GM23338 (cell line): ENCODE measurements at regions not wholly inside any gene's neighbourhood (a gene's known extent, or its start where the extent isn't known, plus 50 kb on each side); places are given as distances from the start of the nearest gene placed in this dataset.

ENCODE experiments used
- ATAC-seq: fragments of 200-7000 bp; cut with Tn5 transposase; 3 replicates; pipeline ENCODE4 v1.9.1; 2020
- DNase-seq: peaks from one replicate; pipeline ENCODE4 v3.0.0-alpha.2; 2015; ENCODE audit warnings: low spot score
- H2AFZ ChIP-seq: fragments of 200-600 bp; sonication (generic); 2 replicates; pipeline ENCODE4 v1.8.0; 2016; ENCODE audit warnings: antibody characterized with exemption, mild to moderate bottlenecking, moderate library complexity
- H3F3A ChIP-seq: fragments of 200-600 bp; sonication (generic); replicated peaks from 2 replicates; pipeline ENCODE4 v1.8.0; 2017; ENCODE audit warnings: antibody characterized with exemption, mixed run types, low read depth
- H3K27ac ChIP-seq: fragments of 200-600 bp; sonication (generic); 2 replicates; pipeline ENCODE4 v1.6.1; 2016; ENCODE audit warnings: low read depth
- H3K27me3 ChIP-seq: fragments of 200-600 bp; sonication (generic); 2 replicates; pipeline ENCODE4 v1.8.0; 2016; ENCODE audit warnings: mild to moderate bottlenecking, mixed run types, moderate library complexity; ENCODE audit not compliant: insufficient read depth
- H3K36me3 ChIP-seq: fragments of 200-600 bp; sonication (generic); 2 replicates; pipeline ENCODE4 v1.8.0; 2016; ENCODE audit warnings: mild to moderate bottlenecking; ENCODE audit not compliant: insufficient read depth
- H3K4me1 ChIP-seq: fragments of 200-600 bp; sonication (generic); 2 replicates; pipeline ENCODE4 v1.8.0; 2016; ENCODE audit warnings: mild to moderate bottlenecking, moderate library complexity; ENCODE audit not compliant: insufficient read depth
- H3K4me2 ChIP-seq: fragments of 200-600 bp; sonication (generic); 2 replicates; pipeline ENCODE4 v1.7.1; 2017; ENCODE audit warnings: mixed run types
- H3K4me3 ChIP-seq: fragments of 200-600 bp; sonication (generic); 2 replicates; pipeline ENCODE4 v1.6.1; 2016; ENCODE audit warnings: mixed run types
- H3K79me2 ChIP-seq: fragments of 200-600 bp; sonication (generic); replicated peaks from 2 replicates; pipeline ENCODE4 v1.8.0; 2017; ENCODE audit warnings: mild to moderate bottlenecking; ENCODE audit not compliant: insufficient read depth
- H3K9me2 ChIP-seq: fragments of 200-600 bp; sonication (generic); 2 replicates; pipeline ENCODE4 v1.8.0; 2017; ENCODE audit not compliant: insufficient read depth
- H4K20me1 ChIP-seq: fragments of 200-600 bp; sonication (generic); replicated peaks from 2 replicates; pipeline ENCODE4 v1.8.0; 2017; ENCODE audit warnings: mild to moderate bottlenecking; ENCODE audit not compliant: insufficient read depth
- H3K27ac Mint-ChIP-seq: 2 replicates; pipeline ENCODE4 v1.8.0; 2020; ENCODE audit warnings: inconsistent platforms, mild to moderate bottlenecking, moderate library complexity, mixed read lengths
- H3K27me3 Mint-ChIP-seq: 3 replicates; pipeline ENCODE4 v1.8.0; 2022; ENCODE audit warnings: low read depth, mild to moderate bottlenecking, moderate library complexity, mixed read lengths, inconsistent platforms; ENCODE audit not compliant: insufficient read depth, poor library complexity
- H3K36me3 Mint-ChIP-seq: 3 replicates; pipeline ENCODE4 v1.8.0; 2021; ENCODE audit warnings: low read depth, mild to moderate bottlenecking, inconsistent platforms, moderate library complexity, mixed read lengths
- H3K4me1 Mint-ChIP-seq: 3 replicates; pipeline ENCODE4 v1.8.0; 2020; ENCODE audit warnings: mild to moderate bottlenecking, inconsistent platforms, mixed read lengths
- H3K4me3 Mint-ChIP-seq: 3 replicates; pipeline ENCODE4 v1.8.0; 2021; ENCODE audit warnings: moderate library complexity, mild to moderate bottlenecking, inconsistent platforms, mixed read lengths
- H3K9me3 Mint-ChIP-seq: 3 replicates; pipeline ENCODE4 v1.8.0; 2020; ENCODE audit warnings: moderate library complexity, mild to moderate bottlenecking, inconsistent platforms, mixed read lengths
- CREB1 ChIP-seq: fragments of 250-450 bp; sonication (Bioruptor Pico); IDR thresholded peaks from 2 replicates; pipeline ENCODE4 v1.5.0; 2020; ENCODE audit warnings: low read depth, mild to moderate bottlenecking, moderate library complexity
- EZH2 ChIP-seq: fragments of 200-600 bp; sonication (generic); IDR thresholded peaks from one replicate; pipeline ENCODE4 v1.8.0; 2017; ENCODE audit warnings: antibody characterized with exemption, mild to moderate bottlenecking, low read depth; ENCODE audit not compliant: unreplicated experiment
- JUNB ChIP-seq: IDR thresholded peaks from one replicate; pipeline ENCODE4 v1.6.1; 2016; ENCODE audit warnings: antibody characterized with exemption; ENCODE audit not compliant: unreplicated experiment
- NANOG ChIP-seq: IDR thresholded peaks from 2 replicates; pipeline ENCODE4 v1.6.1; 2016; ENCODE audit warnings: antibody characterized with exemption, borderline replicate concordance
- POLR2AphosphoS5 ChIP-seq: IDR thresholded peaks from 2 replicates; pipeline ENCODE4 v1.6.1; 2016; ENCODE audit warnings: antibody characterized with exemption, low read depth
- STAT1 ChIP-seq: IDR thresholded peaks from one replicate; pipeline ENCODE4 v1.6.1; 2016; ENCODE audit warnings: antibody characterized with exemption; ENCODE audit not compliant: unreplicated experiment
- ZNF114 ChIP-seq: fragments of 250-450 bp; sonication (Bioruptor Pico); IDR thresholded peaks from 2 replicates; pipeline ENCODE4 v1.5.0; 2020; ENCODE audit warnings: mild to moderate bottlenecking, moderate library complexity
- TF ChIP-seq, protein P1 (sequence below), 2 experiments: fragments of 200-600 bp in 1 of 2; sonication (generic) in 1 of 2; conservative IDR thresholded peaks; 2 replicates each; pipeline versions ENCODE4 v1.5.1 to v1.6.1; 2016 to 2017; ENCODE audit warnings: antibody characterized with exemption in 2 of 2, low read depth in 2 of 2, mild to moderate bottlenecking in 2 of 2, moderate library complexity in 1 of 2
- TF ChIP-seq, protein P2 (sequence below): IDR thresholded peaks from one replicate; pipeline ENCODE4 v1.6.1; 2018; ENCODE audit warnings: antibody characterized with exemption; ENCODE audit not compliant: unreplicated experiment
- TF ChIP-seq, protein P3 (sequence below): fragments of 250-450 bp; sonication (Bioruptor Pico); IDR thresholded peaks from 2 replicates; pipeline ENCODE4 v1.5.0; 2020; ENCODE audit warnings: mild to moderate bottlenecking, moderate library complexity
- TF ChIP-seq, protein P4 (sequence below): IDR thresholded peaks from 2 replicates; pipeline ENCODE4 v1.6.1; 2016; ENCODE audit warnings: antibody characterized with exemption

DNA sequence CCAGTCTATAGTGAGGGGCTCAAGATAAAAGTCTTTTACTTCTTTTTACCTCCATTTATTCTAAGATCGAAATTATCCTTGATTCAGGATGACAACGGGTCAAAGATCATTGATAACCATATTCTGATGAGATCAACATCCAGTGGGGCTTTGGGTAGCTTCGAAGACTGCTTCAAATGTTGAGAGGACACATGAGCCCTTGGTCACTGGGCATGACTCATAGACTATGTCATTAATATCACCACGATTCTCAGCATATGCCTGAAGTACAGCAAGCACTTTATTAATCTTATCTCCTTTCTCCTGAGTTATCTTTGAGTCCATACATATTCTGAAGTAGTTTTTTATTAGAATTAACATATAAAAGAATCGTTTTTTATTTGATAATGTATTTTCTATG lies 117.1 kb upstream of the DAB2 start:
- Histone ChIP-seq H4K20me1 (no peaks in the 10 kb centered on the region), H3K4me1 (peaks cover 5% of the 10 kb centered on the region; the same call in 1 of the 2 replicates), H3K27me3 (no peaks in the 10 kb centered on the region), H3F3A (no peaks in the 10 kb centered on the region), H3K4me3 (no peak overlapping the region), H3K9me2 (0 out of 2 replicates have a peak, but pooled peaks cover 7% of the 10 kb centered on the region), H3K4me2 (no peak overlapping the region), H2AFZ (no peak overlapping the region), H3K36me3 (no peaks in the 10 kb centered on the region), H3K27ac (no peak overlapping the region), H3K79me2 (no peaks in the 10 kb centered on the region)
- ATAC-seq = no peak
- DNase-seq = no peak
- no peak overlapping the region for H3K4me3 Mint-ChIP-seq
- TF ChIP-seq EZH2 (no peak), POLR2AphosphoS5 (no peak), NANOG (no peak), CREB1 (CRISPR knock-in tag) (no peak), JUNB (no peak), ZNF114 (no peak), STAT1 (no peak)
- TF ChIP-seq, protein P1, sequence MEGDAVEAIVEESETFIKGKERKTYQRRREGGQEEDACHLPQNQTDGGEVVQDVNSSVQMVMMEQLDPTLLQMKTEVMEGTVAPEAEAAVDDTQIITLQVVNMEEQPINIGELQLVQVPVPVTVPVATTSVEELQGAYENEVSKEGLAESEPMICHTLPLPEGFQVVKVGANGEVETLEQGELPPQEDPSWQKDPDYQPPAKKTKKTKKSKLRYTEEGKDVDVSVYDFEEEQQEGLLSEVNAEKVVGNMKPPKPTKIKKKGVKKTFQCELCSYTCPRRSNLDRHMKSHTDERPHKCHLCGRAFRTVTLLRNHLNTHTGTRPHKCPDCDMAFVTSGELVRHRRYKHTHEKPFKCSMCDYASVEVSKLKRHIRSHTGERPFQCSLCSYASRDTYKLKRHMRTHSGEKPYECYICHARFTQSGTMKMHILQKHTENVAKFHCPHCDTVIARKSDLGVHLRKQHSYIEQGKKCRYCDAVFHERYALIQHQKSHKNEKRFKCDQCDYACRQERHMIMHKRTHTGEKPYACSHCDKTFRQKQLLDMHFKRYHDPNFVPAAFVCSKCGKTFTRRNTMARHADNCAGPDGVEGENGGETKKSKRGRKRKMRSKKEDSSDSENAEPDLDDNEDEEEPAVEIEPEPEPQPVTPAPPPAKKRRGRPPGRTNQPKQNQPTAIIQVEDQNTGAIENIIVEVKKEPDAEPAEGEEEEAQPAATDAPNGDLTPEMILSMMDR (conservative IDR thresholded peaks at IDR 0.05; ENCODE audit: low read depth in 2 of 2) = no peak
- TF ChIP-seq, protein P2, sequence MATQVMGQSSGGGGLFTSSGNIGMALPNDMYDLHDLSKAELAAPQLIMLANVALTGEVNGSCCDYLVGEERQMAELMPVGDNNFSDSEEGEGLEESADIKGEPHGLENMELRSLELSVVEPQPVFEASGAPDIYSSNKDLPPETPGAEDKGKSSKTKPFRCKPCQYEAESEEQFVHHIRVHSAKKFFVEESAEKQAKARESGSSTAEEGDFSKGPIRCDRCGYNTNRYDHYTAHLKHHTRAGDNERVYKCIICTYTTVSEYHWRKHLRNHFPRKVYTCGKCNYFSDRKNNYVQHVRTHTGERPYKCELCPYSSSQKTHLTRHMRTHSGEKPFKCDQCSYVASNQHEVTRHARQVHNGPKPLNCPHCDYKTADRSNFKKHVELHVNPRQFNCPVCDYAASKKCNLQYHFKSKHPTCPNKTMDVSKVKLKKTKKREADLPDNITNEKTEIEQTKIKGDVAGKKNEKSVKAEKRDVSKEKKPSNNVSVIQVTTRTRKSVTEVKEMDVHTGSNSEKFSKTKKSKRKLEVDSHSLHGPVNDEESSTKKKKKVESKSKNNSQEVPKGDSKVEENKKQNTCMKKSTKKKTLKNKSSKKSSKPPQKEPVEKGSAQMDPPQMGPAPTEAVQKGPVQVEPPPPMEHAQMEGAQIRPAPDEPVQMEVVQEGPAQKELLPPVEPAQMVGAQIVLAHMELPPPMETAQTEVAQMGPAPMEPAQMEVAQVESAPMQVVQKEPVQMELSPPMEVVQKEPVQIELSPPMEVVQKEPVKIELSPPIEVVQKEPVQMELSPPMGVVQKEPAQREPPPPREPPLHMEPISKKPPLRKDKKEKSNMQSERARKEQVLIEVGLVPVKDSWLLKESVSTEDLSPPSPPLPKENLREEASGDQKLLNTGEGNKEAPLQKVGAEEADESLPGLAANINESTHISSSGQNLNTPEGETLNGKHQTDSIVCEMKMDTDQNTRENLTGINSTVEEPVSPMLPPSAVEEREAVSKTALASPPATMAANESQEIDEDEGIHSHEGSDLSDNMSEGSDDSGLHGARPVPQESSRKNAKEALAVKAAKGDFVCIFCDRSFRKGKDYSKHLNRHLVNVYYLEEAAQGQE = no peak
- TF ChIP-seq, protein P3, sequence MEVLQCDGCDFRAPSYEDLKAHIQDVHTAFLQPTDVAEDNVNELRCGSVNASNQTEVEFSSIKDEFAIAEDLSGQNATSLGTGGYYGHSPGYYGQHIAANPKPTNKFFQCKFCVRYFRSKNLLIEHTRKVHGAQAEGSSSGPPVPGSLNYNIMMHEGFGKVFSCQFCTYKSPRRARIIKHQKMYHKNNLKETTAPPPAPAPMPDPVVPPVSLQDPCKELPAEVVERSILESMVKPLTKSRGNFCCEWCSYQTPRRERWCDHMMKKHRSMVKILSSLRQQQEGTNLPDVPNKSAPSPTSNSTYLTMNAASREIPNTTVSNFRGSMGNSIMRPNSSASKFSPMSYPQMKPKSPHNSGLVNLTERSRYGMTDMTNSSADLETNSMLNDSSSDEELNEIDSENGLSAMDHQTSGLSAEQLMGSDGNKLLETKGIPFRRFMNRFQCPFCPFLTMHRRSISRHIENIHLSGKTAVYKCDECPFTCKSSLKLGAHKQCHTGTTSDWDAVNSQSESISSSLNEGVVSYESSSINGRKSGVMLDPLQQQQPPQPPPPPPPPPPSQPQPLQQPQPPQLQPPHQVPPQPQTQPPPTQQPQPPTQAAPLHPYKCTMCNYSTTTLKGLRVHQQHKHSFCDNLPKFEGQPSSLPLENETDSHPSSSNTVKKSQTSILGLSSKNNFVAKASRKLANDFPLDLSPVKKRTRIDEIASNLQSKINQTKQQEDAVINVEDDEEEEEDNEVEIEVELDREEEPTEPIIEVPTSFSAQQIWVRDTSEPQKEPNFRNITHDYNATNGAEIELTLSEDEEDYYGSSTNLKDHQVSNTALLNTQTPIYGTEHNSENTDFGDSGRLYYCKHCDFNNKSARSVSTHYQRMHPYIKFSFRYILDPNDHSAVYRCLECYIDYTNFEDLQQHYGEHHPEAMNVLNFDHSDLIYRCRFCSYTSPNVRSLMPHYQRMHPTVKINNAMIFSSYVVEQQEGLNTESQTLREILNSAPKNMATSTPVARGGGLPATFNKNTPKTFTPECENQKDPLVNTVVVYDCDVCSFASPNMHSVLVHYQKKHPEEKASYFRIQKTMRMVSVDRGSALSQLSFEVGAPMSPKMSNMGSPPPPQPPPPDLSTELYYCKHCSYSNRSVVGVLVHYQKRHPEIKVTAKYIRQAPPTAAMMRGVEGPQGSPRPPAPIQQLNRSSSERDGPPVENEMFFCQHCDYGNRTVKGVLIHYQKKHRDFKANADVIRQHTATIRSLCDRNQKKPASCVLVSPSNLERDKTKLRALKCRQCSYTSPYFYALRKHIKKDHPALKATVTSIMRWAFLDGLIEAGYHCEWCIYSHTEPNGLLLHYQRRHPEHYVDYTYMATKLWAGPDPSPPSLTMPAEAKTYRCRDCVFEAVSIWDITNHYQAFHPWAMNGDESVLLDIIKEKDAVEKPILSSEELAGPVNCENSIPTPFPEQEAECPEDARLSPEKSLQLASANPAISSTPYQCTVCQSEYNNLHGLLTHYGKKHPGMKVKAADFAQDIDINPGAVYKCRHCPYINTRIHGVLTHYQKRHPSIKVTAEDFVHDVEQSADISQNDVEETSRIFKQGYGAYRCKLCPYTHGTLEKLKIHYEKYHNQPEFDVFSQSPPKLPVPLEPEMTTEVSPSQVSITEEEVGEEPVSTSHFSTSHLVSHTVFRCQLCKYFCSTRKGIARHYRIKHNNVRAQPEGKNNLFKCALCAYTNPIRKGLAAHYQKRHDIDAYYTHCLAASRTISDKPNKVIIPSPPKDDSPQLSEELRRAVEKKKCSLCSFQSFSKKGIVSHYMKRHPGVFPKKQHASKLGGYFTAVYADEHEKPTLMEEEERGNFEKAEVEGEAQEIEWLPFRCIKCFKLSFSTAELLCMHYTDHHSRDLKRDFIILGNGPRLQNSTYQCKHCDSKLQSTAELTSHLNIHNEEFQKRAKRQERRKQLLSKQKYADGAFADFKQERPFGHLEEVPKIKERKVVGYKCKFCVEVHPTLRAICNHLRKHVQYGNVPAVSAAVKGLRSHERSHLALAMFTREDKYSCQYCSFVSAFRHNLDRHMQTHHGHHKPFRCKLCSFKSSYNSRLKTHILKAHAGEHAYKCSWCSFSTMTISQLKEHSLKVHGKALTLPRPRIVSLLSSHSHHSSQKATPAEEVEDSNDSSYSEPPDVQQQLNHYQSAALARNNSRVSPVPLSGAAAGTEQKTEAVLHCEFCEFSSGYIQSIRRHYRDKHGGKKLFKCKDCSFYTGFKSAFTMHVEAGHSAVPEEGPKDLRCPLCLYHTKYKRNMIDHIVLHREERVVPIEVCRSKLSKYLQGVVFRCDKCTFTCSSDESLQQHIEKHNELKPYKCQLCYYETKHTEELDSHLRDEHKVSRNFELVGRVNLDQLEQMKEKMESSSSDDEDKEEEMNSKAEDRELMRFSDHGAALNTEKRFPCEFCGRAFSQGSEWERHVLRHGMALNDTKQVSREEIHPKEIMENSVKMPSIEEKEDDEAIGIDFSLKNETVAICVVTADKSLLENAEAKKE = no peak
- TF ChIP-seq, protein P4, sequence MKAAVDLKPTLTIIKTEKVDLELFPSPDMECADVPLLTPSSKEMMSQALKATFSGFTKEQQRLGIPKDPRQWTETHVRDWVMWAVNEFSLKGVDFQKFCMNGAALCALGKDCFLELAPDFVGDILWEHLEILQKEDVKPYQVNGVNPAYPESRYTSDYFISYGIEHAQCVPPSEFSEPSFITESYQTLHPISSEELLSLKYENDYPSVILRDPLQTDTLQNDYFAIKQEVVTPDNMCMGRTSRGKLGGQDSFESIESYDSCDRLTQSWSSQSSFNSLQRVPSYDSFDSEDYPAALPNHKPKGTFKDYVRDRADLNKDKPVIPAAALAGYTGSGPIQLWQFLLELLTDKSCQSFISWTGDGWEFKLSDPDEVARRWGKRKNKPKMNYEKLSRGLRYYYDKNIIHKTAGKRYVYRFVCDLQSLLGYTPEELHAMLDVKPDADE = no peak
- H3K9me3 Mint-ChIP-seq = no peaks in the 10 kb centered on the region
- no peaks in the 10 kb centered on the region for H3K36me3 Mint-ChIP-seq
- H3K4me1 Mint-ChIP-seq = no peaks in the 10 kb centered on the region
- no peaks in the 10 kb centered on the region for H3K27me3 Mint-ChIP-seq
- H3K27ac Mint-ChIP-seq = no peak overlapping the region
